Nephron (organoid): ENCODE measurements at regions not wholly inside any gene's neighbourhood (a gene's known extent, or its start where the extent isn't known, plus 50 kb on each side); places are given as distances from the start of the nearest gene placed in this dataset.

Experiments used
- H3K27ac Mint-ChIP-seq, 3 experiments: 2 replicates each; pipeline ENCODE4 v1.8.0; 2020; ENCODE audit warnings: mixed read lengths in 3 of 3, mild to moderate bottlenecking in 2 of 3, moderate library complexity in 1 of 3
- H3K27me3 Mint-ChIP-seq: 2 replicates; pipeline ENCODE4 v1.8.0; 2021; ENCODE audit warnings: low read depth, mild to moderate bottlenecking, moderate library complexity, mixed read lengths
- H3K36me3 Mint-ChIP-seq: 2 replicates; pipeline ENCODE4 v1.8.0; 2020; ENCODE audit warnings: low read depth, mixed read lengths
- H3K4me1 Mint-ChIP-seq: 2 replicates; pipeline ENCODE4 v1.8.0; 2020; ENCODE audit warnings: mixed read lengths
- H3K4me3 Mint-ChIP-seq, 3 experiments: 2 replicates each; pipeline ENCODE4 v1.8.0; 2020; ENCODE audit warnings: mild to moderate bottlenecking in 3 of 3, mixed read lengths in 3 of 3, moderate library complexity in 2 of 3
- H3K9me3 Mint-ChIP-seq: 2 replicates; pipeline ENCODE4 v1.8.0; 2020; ENCODE audit warnings: mixed read lengths
- CTCF ChIP-seq, 3 experiments: fragments of 200-600 bp; sonication (generic); IDR thresholded peaks; one replicate each; pipeline ENCODE4 v1.5.0; 2021; ENCODE audit warnings: antibody characterized with exemption in 3 of 3; ENCODE audit not compliant: unreplicated experiment in 3 of 3

- Mint-ChIP-seq H3K4me1 (no peaks in the 10 kb centered on the region), H3K9me3 (no peaks in the 10 kb centered on the region), H3K4me3 (no peak overlapping the region), H3K27ac (no peak overlapping the region), H3K36me3 (no peaks in the 10 kb centered on the region), H3K27me3 (no peaks in the 10 kb centered on the region)
- TF ChIP-seq CTCF (IDR thresholded peaks at IDR 0.05; ENCODE audit: unreplicated experiment in 3 of 3) = no peak
Observed at GRCh38 chr20:7333841-7334240, 566.4 kb downstream of the BMP2 start.

GRCh38 chr20:7346026-7346425 is 578.5 kb downstream of the BMP2 start:
- no peaks in the 10 kb centered on the region for H3K9me3 Mint-ChIP-seq
- H3K4me1 Mint-ChIP-seq = no peaks in the 10 kb centered on the region
- H3K36me3 Mint-ChIP-seq = no peaks in the 10 kb centered on the region
- H3K27ac Mint-ChIP-seq = no peak overlapping the region
- no peaks in the 10 kb centered on the region for H3K27me3 Mint-ChIP-seq
- H3K4me3 Mint-ChIP-seq = no peak overlapping the region
- no peak for TF ChIP-seq CTCF (IDR thresholded peaks at IDR 0.05; ENCODE audit: unreplicated experiment in 3 of 3)

- Mint-ChIP-seq H3K4me1 (no peaks in the 10 kb centered on the region), H3K27ac (no peak overlapping the region), H3K4me3 (no peak overlapping the region), H3K36me3 (no peaks in the 10 kb centered on the region), H3K9me3 (no peaks in the 10 kb centered on the region), H3K27me3 (no peaks in the 10 kb centered on the region)
- TF ChIP-seq CTCF (IDR thresholded peaks at IDR 0.05; ENCODE audit: unreplicated experiment in 3 of 3) = no peak
Observed at GRCh38 chr20:7346562-7346961, 579.1 kb downstream of the BMP2 start.

- no peak overlapping the region for H3K4me3 Mint-ChIP-seq
- no peaks in the 10 kb centered on the region for H3K36me3 Mint-ChIP-seq
- no peak overlapping the region for H3K27ac Mint-ChIP-seq
- H3K27me3 Mint-ChIP-seq = no peaks in the 10 kb centered on the region
- no peak for TF ChIP-seq CTCF (IDR thresholded peaks at IDR 0.05; ENCODE audit: unreplicated experiment in 3 of 3)
- H3K9me3 Mint-ChIP-seq = no peaks in the 10 kb centered on the region
- H3K4me1 Mint-ChIP-seq = no peaks in the 10 kb centered on the region
Observed at GRCh38 chr20:7347409-7347808, 579.9 kb downstream of the BMP2 start.

- Mint-ChIP-seq H3K4me1 (no peaks in the 10 kb centered on the region), H3K9me3 (no peaks in the 10 kb centered on the region), H3K36me3 (no peaks in the 10 kb centered on the region), H3K27ac (no peak overlapping the region), H3K27me3 (no peaks in the 10 kb centered on the region), H3K4me3 (no peak overlapping the region)
- TF ChIP-seq CTCF (IDR thresholded peaks at IDR 0.05; ENCODE audit: unreplicated experiment in 3 of 3) = no peak
Observed at GRCh38 chr20:7348253-7348652, 580.8 kb downstream of the BMP2 start.

- no peak for TF ChIP-seq CTCF (IDR thresholded peaks at IDR 0.05; ENCODE audit: unreplicated experiment in 3 of 3)
- H3K27ac Mint-ChIP-seq = no peak overlapping the region
- H3K4me3 Mint-ChIP-seq = no peak overlapping the region
- no peaks in the 10 kb centered on the region for H3K27me3 Mint-ChIP-seq
- no peaks in the 10 kb centered on the region for H3K36me3 Mint-ChIP-seq
- H3K9me3 Mint-ChIP-seq = no peaks in the 10 kb centered on the region
- no peaks in the 10 kb centered on the region for H3K4me1 Mint-ChIP-seq
Observed at GRCh38 chr20:7352165-7352564, 584.7 kb downstream of the BMP2 start.
